Thyroid gland (tissue), 4 donors: ENCODE measurements at regions not wholly inside any gene's neighbourhood (a gene's known extent, or its start where the extent isn't known, plus 50 kb on each side); places are given as distances from the start of the nearest gene placed in this dataset.

ENCODE experiments used
- CTCF ChIP-seq, 6 experiments: fragments of 200-600 bp in 3 of 6; fragments of 450-650 bp in 3 of 6; sonication (generic) in 3 of 6; IDR thresholded peaks; one replicate each; pipeline ENCODE4 v1.5.1; 2016 to 2019; ENCODE audit warnings: antibody characterized with exemption in 6 of 6, mild to moderate bottlenecking in 2 of 6, inconsistent platforms in 1 of 6, moderate library complexity in 1 of 6
- POLR2A ChIP-seq, 2 donors: fragments of 450-650 bp; IDR thresholded peaks; one replicate each; pipeline ENCODE4 v1.6.1; 2017; ENCODE audit warnings: antibody characterized with exemption in 2 of 2, mild to moderate bottlenecking in 2 of 2, moderate library complexity in 1 of 2

- no peak for TF ChIP-seq CTCF (IDR thresholded peaks at IDR 0.05)
- TF ChIP-seq POLR2A (IDR thresholded peaks at IDR 0.05): no peak
Measured at GRCh38 chr2:75284345-75284744, 85.0 kb upstream of the TACR1 start.
